LoVo (cell line): ENCODE measurements at regions not wholly inside any gene's neighbourhood (a gene's known extent, or its start where the extent isn't known, plus 50 kb on each side); places are given as distances from the start of the nearest gene placed in this dataset.
"Not testable (repeated sequence)": the region's sequence is repeated elsewhere in the genome, so short reads cannot be mapped to it uniquely, and the experiment has no call there.

Experiments used
- DNase-seq: peaks from one replicate; pipeline ENCODE4 v3.0.0-alpha.2; 2016; ENCODE audit warnings: low spot score

DNA sequence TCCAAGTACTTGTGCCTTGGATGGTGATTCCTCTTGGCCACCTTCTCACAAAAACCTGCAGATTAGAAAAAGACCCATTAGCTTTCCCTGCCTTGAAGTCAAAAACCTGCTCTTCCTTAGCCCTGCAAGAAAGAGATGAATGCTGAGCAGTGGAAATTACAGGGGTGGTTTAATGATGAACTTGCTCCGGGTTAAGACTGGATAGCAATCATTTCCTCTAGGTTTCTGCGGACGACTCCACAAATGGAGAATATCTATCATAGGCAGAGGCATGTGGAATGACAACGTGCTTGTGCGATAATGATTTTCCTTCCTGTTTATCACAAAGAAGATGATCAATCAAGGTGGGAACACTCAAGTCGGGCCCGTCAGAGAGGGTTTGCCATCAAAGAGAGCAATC, 201.2 kb upstream of the ERCC4 start:
- DNase-seq, result no peak

DNA sequence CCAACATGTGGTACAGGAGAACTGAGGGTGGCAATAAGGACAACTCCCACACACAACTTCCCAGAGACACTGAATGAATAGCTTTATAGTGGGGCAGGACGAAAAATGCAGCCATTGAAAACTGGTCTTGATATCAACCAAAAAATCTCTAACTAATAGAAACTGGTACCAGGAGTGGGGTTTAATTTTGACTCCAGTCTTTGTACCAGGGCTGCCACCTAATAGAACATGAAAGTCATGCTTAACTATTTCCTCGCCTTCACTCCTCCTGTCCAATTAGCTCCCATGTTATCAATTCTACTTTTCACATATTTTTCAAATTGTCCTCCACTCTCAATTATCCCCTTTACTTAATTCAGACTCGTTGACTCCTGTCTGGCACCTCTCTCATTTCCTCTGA, 192.0 kb upstream of the ERCC4 start:
- no peak for DNase-seq

DNA sequence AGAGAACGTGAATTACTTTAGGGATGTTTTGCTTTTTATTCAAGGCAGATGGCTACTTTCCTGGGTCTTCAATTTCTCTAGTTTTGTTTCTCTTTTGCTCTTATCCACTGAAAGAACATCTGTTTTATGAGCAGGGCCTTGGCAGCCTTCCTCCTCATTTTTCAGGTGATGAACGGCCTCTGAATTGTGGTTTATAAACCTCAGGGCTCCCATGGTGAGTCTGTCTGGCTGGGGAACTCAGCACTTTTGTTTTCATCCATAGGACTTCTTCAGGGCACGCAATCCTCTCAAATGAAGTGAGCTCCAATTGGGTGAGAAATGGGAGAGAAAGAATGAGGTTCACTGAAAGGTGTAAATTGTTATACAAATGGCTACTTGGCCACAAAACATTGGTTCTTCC, 186.4 kb upstream of the ERCC4 start:
- no peak for DNase-seq

DNA sequence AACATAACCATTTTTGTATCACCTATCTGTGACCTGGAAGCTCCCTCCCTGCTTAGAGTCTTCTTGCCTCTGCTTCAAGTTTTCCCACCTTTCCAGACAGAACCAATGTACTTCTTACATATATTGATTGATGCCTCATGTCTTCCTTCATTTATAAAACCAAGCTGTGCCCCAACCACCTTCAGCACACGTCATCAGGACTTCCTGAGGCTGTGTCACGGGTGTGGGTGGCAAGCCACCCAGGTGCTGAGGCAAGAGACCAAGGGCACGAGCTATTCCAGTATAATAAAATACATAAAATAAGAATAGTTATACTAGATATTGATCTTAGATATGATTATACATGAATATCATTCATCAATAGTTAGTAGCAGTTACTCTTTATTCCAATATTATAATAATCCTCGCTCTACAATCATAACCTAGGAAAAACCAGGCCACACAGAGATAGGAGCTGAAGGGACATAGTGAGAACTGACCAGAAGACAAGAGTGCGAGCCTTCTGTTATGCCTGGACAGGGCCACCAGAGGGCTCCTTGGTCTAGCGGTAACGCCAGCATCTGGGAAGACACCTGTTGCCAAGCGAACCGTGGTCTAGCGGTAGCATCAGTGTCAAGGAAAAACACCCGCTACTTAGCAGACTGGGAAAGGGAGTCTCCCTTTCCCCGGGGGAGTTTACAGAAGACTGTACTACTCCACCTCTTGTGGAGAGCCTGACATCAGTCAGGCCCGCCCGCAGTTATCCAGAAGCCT, 180.2 kb upstream of the ERCC4 start:
- DNase-seq, result not testable (repeated sequence)

DNA sequence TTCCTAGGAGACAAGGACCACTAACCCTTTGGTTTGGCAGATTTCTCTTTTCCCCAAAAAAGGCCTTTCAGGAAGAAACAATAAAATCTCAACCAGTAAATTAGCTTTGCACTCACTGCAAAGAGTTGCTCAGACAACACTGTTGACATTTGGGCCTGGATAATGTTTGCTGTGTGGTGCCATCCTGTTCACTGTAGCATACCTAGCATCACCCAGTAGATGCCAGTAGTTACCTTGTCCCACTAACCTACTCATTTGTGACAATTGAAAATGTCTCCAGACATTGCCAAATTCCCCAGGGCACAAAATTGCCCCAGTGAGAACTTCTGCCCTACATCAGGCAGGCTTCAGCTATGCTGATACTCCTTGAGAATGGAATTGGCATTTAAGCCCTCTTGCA, 177.0 kb upstream of the ERCC4 start:
- DNase-seq, result no peak

DNA sequence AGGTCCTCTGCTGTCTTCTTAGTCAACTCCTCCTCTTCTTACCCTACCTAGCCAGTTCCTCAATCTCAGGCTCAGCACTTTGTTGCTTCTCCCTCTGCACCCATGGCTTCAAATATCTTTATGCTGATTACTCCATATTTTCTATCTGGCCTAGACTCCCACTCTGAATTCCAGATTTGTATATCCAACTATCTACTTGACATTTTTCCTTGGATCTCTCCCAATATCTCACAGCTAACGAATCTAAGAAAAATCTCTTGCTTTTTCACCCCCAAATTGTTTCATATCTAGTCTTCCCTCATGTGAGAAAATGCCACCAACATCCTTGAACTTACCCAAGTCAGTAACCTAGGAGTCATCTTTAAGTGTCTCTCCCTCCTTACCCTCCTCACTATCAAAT, 176.4 kb upstream of the ERCC4 start:
- DNase-seq, result no peak

DNA sequence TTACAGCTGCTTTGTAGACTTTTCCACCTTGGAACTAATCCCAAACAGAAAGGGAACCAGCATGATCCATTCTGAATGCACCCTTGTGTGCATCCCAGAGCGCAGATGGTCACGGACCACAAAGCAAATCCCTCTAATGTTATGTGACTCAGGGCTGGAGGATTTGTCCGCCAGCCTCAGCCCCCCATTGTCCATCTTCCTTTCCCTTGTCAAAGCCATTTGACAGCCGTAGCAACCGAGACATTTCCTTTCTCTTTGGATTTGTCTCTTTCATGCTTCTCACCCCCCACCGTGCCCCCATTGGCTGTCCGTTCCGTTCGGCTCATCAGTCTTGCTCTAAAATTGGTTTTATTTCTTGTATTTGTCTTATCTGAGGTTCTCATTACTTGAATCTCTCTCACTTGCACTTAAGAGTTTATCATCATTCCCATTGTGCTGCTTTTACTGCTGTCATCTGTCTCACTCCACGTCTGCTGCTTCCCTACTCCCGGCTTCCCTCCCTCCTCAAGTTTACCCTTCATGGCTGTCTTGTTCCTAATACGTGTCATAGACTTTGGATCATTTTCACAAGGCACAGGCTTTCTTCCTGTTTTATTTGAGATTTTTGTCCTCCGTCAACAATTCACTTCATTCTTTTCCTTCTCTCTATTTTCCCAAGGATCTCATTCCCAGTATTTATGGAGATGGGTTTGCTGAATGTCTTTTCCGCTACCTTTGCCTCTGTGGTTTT, 163.4 kb upstream of the ERCC4 start:
- DNase-seq, result no peak

DNA sequence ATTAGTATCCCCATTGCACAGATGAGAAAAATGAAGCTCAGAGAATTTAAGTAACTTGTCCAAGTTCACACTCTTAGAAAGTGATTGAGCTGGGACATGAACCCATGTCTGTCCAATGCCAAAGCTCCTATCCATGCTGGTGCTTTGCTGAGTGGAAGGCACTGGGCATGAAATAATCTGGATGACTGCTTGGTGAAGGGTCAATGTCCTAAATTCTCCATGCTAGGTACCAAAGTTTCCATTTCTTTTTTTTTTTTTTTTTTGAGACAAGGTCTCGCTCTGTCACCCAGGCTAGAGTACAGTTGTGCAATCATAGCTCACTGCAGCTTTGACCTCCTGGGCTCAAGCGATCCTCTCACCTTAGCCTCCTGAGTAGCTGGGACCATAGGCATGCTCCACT, 153.6 kb upstream of the ERCC4 start:
- DNase-seq, result no peak

DNA sequence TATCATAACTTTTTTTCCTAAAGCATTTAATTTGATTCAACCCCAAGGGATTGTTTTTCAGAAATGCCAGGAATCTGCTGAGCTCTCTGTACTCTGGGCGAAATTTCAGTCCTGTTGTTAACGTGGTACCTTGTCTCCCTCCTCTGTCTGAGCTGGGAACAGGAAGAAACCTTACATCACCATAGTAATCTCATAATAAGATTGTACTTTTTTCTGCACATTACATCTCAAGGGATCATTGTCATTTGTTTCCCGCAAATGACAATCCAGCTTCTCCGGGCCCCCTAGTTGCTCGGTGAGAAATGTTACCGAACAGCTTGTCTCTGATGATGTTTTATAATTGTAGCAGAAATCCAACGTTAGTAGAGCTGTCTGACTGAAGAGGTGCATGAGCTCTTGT, 152.7 kb upstream of the ERCC4 start:
- DNase-seq, result no peak

DNA sequence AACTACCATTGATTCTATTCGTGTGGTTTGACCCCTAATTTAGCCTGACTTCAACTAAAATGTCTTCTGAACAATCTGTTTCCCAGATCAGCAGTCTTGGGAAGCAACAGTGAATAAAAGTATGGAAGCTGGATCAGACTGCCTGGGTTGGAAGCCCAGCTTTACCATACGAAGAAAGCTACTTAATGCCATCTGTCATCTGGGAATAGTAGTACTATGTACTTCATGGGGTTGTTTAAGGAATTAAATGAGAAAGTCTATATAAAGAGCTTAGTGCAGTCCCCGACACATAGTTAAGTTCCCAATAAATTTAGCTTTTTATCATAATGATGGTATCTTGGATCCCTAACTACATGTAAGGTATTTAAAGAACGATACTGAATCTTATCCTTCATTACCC, 151.5 kb upstream of the ERCC4 start:
- no peak for DNase-seq

DNA sequence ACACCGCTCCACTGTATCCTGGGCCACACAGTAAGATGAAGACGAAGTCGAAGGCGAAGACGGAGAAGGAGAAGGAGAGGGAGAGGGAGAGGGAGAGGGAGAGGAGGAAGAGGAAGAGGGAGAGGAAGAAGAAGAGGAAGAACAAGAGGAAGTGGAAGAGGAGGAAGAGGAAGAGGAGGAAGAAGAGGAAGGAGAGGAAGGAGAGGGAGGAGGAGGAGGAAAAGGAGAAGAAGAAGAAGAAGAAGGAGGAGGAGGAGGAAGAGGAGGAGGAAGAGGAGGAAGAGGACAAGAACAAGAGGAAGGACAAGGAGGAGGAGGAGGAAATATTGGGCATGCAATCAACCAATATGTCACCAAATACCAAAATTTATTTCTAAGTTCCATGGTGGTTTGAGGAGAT, 149.5 kb upstream of the ERCC4 start:
- no peak for DNase-seq

DNA sequence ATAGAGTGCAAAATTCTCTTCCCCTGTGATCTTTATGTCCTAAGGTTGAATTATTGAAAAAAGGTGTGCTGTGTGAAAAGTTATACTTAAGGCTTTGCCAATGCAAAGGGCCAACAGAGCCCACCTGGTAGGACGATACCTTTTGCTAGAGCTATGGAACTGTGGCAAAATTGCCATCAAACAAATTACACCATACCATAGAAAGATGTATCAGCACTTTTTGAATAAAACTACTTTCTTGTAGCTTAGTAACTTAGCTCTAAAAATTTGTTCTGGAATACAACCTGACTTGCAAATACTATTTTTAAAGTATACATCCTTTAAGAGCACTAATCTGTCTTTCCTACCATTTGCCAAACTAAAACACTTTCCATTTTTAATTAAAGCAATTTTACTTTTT, 147.2 kb upstream of the ERCC4 start:
- no peak for DNase-seq

DNA sequence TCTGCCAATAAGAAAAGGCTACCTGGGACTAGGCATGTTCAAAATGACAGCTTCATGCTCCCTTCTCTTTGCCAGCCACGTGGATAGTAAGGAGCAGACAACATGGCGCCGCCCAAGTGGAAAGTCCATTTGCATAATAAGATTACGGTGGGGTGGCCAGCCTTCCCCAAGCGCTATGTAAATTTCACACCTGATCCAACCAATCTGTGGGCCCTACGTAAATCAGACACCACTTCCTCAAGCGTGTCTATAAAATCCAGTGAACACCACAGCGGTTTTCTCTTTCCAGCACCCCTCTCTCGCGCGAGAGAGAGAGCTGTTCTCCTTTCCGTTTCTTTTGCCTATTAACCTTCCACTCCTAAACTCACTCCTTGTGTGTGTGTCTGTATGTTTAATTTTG, 140.3 kb upstream of the ERCC4 start:
- DNase-seq, result no peak

DNA sequence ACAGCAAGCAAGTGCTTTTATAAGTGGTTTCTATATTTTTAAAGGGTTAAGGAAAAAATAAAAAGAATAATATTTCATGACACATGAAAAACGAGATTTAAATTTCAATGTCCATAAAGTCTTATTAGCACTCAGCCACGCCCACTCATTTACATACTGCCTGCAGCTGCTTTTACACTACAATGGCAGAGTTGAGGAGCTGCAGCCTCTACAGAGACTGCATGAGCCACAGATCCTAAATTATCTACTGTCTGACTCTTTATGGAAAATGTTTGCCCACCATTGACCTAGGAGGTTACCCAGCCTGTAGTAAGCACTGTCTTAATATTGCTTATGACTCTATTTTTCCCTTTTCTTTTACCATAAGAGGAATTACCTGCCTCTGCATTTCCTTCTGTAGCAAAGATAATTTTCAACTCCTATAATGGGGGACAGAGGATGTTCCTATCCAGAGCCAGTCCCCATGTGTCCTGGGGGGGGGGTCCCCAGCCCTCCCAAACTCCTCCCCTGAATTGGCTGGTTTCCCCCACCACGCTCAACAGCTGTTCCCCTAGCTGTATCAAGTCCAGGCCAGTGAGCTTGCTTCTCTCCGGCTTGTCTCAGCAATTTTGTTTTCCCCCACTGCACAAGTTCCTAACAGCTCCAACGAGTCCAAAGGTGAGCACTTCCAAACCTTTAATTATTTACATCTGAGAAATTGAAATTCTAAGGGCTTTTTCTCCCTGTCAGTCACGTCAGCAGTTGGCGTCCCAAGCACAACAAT, 139.4 kb upstream of the ERCC4 start:
- no peak for DNase-seq

DNA sequence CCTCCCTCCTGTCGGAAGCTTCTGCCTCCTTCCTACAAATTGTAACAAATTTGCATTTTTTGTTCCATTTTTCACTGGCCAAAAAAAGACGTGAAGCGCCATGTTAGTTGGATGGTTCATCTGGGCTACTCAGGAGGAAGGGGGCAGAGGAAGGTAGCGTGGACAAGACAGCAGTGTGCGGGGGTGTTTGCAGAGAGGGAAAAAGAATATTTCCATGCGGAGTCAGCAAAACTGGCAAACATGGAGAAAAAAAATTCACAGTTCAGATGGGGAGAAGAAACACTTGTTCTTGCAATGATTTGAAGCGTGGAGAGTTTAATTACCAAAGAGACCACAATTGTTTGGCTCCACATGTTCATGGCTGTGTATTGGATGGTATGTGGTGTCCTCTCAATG, 138.8 kb upstream of the ERCC4 start:
- DNase-seq, result no peak

DNA sequence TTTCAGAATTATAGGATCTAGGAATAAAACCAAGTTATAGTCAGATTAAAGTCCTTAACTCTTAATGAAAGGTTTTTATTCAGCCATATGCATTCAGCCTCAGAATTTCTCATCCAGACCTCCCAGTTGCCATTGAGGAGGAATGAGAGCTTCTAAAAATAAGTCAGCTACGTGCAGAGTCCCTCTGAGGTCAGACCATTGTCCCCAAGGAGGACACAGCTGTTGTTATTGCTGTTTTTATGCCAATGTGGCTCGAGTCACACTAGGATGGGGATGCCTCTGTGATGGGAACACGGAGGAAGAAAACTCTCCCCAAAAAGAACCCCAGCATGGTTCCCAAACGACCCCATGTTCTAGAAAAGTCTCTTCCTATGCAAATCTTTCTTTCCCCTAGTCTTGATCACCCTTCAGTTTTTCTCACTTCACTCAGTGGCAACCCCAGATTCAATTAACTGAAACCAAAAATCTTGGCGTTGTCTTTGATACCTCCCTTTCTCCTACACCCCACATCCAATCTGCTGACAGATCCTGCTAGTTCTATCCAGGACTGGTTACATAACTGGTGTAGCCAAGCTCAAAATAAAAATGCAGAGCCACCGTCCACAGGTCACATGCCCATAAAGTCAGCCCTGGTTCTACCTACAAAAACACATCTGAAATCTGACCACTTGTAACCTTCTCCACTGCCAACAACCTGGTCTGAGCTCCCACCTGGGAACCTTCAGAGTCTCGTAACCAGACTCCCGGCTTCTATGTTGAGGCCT, 138.2 kb upstream of the ERCC4 start:
- no peak for DNase-seq

DNA sequence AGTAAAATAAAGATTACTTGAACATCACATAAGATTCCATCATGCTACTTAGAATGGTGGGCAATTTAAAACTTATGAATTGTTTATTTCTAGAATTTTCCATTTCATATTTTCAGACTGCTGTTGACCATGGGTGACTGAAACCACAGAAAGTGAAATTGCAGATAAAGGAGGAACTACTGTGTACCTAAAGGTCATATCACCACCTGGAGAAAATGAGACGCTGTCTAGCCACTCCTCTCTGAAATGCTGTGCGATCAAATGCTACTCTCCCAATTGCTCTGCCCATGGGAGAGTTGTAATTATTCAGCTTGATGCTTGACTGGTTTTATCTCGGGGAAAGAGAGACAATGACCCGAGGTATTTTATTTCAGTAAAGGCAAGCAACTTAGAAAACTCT, 128.9 kb upstream of the ERCC4 start:
- no peak for DNase-seq

DNA sequence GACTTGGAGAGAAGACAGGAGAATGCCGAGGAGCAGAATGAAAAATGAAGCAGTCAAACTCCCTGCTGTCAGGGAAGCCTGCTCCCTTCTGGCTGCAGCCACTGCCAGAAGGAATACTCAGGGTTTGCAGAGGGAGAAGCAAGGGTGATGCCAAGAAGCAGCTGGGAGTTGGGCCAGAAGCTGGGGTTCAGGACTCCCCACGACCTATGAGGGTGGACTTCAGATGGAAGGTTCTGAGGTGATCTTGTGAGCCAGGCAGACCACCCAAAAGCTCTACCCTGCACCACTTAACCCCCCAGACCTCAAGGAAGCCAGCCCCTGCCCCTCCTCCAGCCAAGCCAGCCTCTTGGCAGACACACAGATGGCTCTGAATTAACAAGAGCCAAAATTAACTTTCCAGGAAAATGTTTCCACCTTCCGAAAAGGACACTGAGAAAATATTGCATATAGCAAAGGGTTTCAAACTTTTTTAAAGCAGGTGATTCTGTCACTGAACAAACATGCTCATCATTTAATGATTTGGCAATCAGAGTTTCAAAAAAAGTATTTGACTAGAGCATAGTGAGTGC, 126.0 kb upstream of the ERCC4 start:
- no peak for DNase-seq

DNA sequence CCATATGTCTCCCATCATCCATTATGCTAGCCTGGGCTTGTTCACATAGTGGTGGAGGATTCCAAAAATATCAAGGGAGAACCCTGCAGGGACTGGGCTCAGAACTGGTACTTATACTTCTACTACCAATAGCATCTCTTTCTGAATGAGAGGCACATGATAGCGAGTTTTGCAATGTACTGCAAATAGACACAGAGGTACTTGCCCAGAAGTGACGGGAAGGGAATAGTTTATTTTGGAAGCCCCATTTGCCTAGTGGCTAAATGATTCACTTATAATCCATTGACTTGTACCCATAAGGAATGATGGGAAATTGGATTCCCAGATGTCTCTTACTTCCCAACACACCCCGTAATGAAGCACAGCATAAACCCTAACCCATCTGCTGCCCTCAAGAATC, 124.8 kb upstream of the ERCC4 start:
- no peak for DNase-seq

DNA sequence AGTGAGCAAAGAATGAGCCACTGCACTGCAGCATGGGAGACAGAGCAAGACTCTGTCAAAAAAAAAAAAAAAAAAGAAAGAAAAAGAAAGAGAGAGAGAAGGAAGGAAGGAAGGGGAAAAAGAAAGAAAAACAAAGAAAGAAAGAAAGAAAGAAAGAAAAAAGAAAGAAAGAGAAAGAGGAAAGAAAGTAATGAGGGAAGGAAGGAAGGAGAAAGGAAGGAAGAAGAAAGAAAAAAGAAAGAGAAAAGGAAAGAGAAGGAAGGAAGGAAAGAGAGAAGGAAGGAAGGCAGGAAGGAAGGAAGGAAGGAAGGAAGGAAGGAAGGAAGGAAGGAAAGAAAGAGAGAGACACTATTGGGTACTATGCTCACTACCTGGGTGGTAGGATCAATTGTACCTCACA, 122.2 kb upstream of the ERCC4 start:
- no peak for DNase-seq

DNA sequence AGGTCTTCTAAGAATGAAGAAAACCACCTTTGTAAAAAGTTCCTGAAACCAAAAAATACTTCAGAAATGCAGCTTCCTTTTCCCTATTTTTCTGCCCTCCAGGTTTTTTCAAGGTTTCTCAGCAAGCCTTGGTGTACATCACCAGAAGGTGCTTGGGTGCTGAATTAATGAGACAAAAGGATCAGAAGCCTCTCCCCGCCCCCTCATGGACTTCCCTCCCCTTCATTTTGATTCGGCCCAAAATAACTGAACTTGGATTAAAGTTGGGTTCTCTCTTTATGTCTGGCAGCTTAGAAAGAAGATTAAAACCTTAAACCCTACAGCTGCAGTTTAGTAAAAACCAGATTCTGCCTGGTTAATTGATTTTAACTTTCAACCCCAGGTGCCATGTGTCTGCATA, 121.7 kb upstream of the ERCC4 start:
- no peak for DNase-seq

DNA sequence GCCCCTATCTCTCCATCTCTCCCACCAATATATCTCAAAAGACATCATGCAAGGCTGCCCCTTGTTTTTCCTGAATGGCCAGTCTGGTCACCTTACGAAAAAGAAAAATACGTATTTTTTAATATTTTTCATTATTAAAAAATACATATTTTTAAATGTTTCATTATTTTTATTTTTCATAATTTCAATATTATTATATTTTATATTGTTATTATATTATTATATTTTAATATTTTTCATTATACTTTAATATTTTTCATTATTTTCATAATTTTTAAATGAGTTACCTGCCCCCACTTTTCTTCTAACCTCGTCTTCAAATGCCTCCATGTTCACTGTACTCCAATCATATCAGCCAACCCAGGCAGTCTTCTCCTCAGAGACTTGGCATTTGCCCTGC, 116.0 kb upstream of the ERCC4 start:
- no peak for DNase-seq
